ENCODE measurements at regions not wholly inside any gene's neighbourhood (a gene's known extent, or its start where the extent isn't known, plus 50 kb on each side); places are given as distances from the start of the nearest gene placed in this dataset.

GRCh38 chr14:98966016-98966415, 306.0 kb downstream of the BCL11B start:
- H3K27ac Mint-ChIP-seq: no peak overlapping the region
- no peaks in the 10 kb centered on the region for H3K36me3 Mint-ChIP-seq (ENCODE audit: low read depth)
- no peak for DNase-seq (ENCODE audit: low spot score)
- no peaks in the 10 kb centered on the region for H3K9me3 Mint-ChIP-seq
- peaks cover 20% of the 10 kb centered on the region for H3K27me3 Mint-ChIP-seq (ENCODE audit: low read depth)
- H3K4me1 Mint-ChIP-seq (ENCODE audit: low read depth): peaks cover 29% of the 10 kb centered on the region
- intact Hi-C loops (cut with micrococcal nuclease): no loop called here
- no peak overlapping the region for H3K4me3 Mint-ChIP-seq (ENCODE audit: low read depth)

- no peaks in the 10 kb centered on the region for H3K36me3 Mint-ChIP-seq (ENCODE audit: low read depth)
- H3K4me1 Mint-ChIP-seq (ENCODE audit: low read depth): peaks cover 29% of the 10 kb centered on the region
- intact Hi-C loops (cut with micrococcal nuclease): no loop called here
- no peaks in the 10 kb centered on the region for H3K9me3 Mint-ChIP-seq
- no peak for DNase-seq (ENCODE audit: low spot score)
- peak overlapping the region; percentile 24 for H3K27ac Mint-ChIP-seq
- H3K27me3 Mint-ChIP-seq (ENCODE audit: low read depth): peaks cover 20% of the 10 kb centered on the region
- H3K4me3 Mint-ChIP-seq (ENCODE audit: low read depth): no peak overlapping the region
Measured at GRCh38 chr14:98966475-98967162, 305.4 kb downstream of the BCL11B start.

GRCh38 chr14:98974113-98974512, 297.9 kb downstream of the BCL11B start:
- Mint-ChIP-seq H3K4me1 (ENCODE audit: low read depth) (peaks cover 13% of the 10 kb centered on the region), H3K9me3 (peaks cover 12% of the 10 kb centered on the region), H3K36me3 (ENCODE audit: low read depth) (peaks cover 4% of the 10 kb centered on the region), H3K27me3 (ENCODE audit: low read depth) (peaks cover 11% of the 10 kb centered on the region), H3K4me3 (ENCODE audit: low read depth) (no peak overlapping the region), H3K27ac (no peak overlapping the region)
- intact Hi-C loops (cut with micrococcal nuclease): no loop called here
- no peak for DNase-seq (ENCODE audit: low spot score)

GRCh38 chr14:98976271-98976670, 295.7 kb downstream of the BCL11B start:
- intact Hi-C loops (cut with micrococcal nuclease): no loop called here
- peaks cover 19% of the 10 kb centered on the region for H3K9me3 Mint-ChIP-seq
- H3K4me1 Mint-ChIP-seq (ENCODE audit: low read depth): peaks cover 16% of the 10 kb centered on the region

GRCh38 chr14:98977451-98977850, 294.5 kb downstream of the BCL11B start:
- Mint-ChIP-seq H3K9me3 (peaks cover 19% of the 10 kb centered on the region), H3K27ac (no peak overlapping the region), H3K4me1 (ENCODE audit: low read depth) (peaks cover 22% of the 10 kb centered on the region), H3K27me3 (ENCODE audit: low read depth) (peaks cover 4% of the 10 kb centered on the region), H3K36me3 (ENCODE audit: low read depth) (peaks cover 4% of the 10 kb centered on the region), H3K4me3 (ENCODE audit: low read depth) (no peak overlapping the region)
- DNase-seq (ENCODE audit: low spot score): no peak
- intact Hi-C loops (cut with micrococcal nuclease): no loop called here

More at GRCh38 chr14:98976271-98976670, 295.7 kb downstream of the BCL11B start:
- peaks cover 4% of the 10 kb centered on the region for H3K36me3 Mint-ChIP-seq (ENCODE audit: low read depth)
- no peak overlapping the region for H3K27ac Mint-ChIP-seq
- peaks cover 4% of the 10 kb centered on the region for H3K27me3 Mint-ChIP-seq (ENCODE audit: low read depth)
- H3K4me3 Mint-ChIP-seq (ENCODE audit: low read depth): no peak overlapping the region
- DNase-seq (ENCODE audit: low spot score): no peak

- Mint-ChIP-seq H3K9me3 (peaks cover 14% of the 10 kb centered on the region), H3K4me3 (ENCODE audit: low read depth) (no peak overlapping the region), H3K36me3 (ENCODE audit: low read depth) (peaks cover 4% of the 10 kb centered on the region), H3K27ac (no peak overlapping the region), H3K27me3 (ENCODE audit: low read depth) (no peaks in the 10 kb centered on the region), H3K4me1 (ENCODE audit: low read depth) (peaks cover 44% of the 10 kb centered on the region)
- intact Hi-C loops (cut with micrococcal nuclease): loop anchor here (5.0 to 10.0 kb wide), 2 partner anchors 48 to 284 kb away; no protein-coding TSS in a partner anchor
- DNase-seq (ENCODE audit: low spot score): no peak
Measured at GRCh38 chr14:98982986-98983385, 289.0 kb downstream of the BCL11B start.

- no peaks in the 10 kb centered on the region for H3K36me3 Mint-ChIP-seq (ENCODE audit: low read depth)
- peaks cover 6% of the 10 kb centered on the region for H3K9me3 Mint-ChIP-seq
- H3K27ac Mint-ChIP-seq: peak overlapping the region; percentile 89
- no peak for DNase-seq (ENCODE audit: low spot score)
- no peaks in the 10 kb centered on the region for H3K27me3 Mint-ChIP-seq (ENCODE audit: low read depth)
- intact Hi-C loops (cut with micrococcal nuclease): loop anchor here (5.0 to 10.0 kb wide), 2 partner anchors 49 to 283 kb away; no protein-coding TSS in a partner anchor
- H3K4me1 Mint-ChIP-seq (ENCODE audit: low read depth): peaks cover 46% of the 10 kb centered on the region
- H3K4me3 Mint-ChIP-seq (ENCODE audit: low read depth): no peak overlapping the region
Measured at GRCh38 chr14:98984027-98984718, 287.8 kb downstream of the BCL11B start.

GRCh38 chr14:98984719-98985041, 287.3 kb downstream of the BCL11B start:
- Mint-ChIP-seq H3K36me3 (ENCODE audit: low read depth) (no peaks in the 10 kb centered on the region), H3K9me3 (peaks cover 6% of the 10 kb centered on the region), H3K4me3 (ENCODE audit: low read depth) (no peak overlapping the region), H3K27ac (peak overlapping the region; percentile 89), H3K27me3 (ENCODE audit: low read depth) (no peaks in the 10 kb centered on the region), H3K4me1 (ENCODE audit: low read depth) (peaks cover 46% of the 10 kb centered on the region)
- peak; percentile 82 for DNase-seq (ENCODE audit: low spot score)
- intact Hi-C loops (cut with micrococcal nuclease): loop anchor here (5.0 to 10.0 kb wide), 2 partner anchors 50 to 283 kb away; no protein-coding TSS in a partner anchor

GRCh38 chr14:98993818-98994217, 278.2 kb downstream of the BCL11B start:
- no peaks in the 10 kb centered on the region for H3K9me3 Mint-ChIP-seq
- intact Hi-C loops (cut with micrococcal nuclease): no loop called here
- H3K36me3 Mint-ChIP-seq (ENCODE audit: low read depth): peaks cover 3% of the 10 kb centered on the region
- H3K4me3 Mint-ChIP-seq (ENCODE audit: low read depth): no peak overlapping the region
- H3K27ac Mint-ChIP-seq: peak overlapping the region; percentile 51
- peaks cover 24% of the 10 kb centered on the region for H3K4me1 Mint-ChIP-seq (ENCODE audit: low read depth)
- no peaks in the 10 kb centered on the region for H3K27me3 Mint-ChIP-seq (ENCODE audit: low read depth)
- DNase-seq (ENCODE audit: low spot score): no peak

- H3K36me3 Mint-ChIP-seq (ENCODE audit: low read depth): peaks cover 3% of the 10 kb centered on the region
- no peak for DNase-seq (ENCODE audit: low spot score)
- H3K9me3 Mint-ChIP-seq: no peaks in the 10 kb centered on the region
- H3K27ac Mint-ChIP-seq: peak overlapping the region; percentile 51
- intact Hi-C loops (cut with micrococcal nuclease): no loop called here
- no peaks in the 10 kb centered on the region for H3K27me3 Mint-ChIP-seq (ENCODE audit: low read depth)
- peak overlapping the region; percentile 31 for H3K4me3 Mint-ChIP-seq (ENCODE audit: low read depth)
- peaks cover 24% of the 10 kb centered on the region for H3K4me1 Mint-ChIP-seq (ENCODE audit: low read depth)
Measured at GRCh38 chr14:98994561-98994960, 277.4 kb downstream of the BCL11B start.

- H3K9me3 Mint-ChIP-seq: no peaks in the 10 kb centered on the region
- peaks cover 24% of the 10 kb centered on the region for H3K4me1 Mint-ChIP-seq (ENCODE audit: low read depth)
- DNase-seq (ENCODE audit: low spot score): no peak
Measured at GRCh38 chr14:98997526-98998205, 274.3 kb downstream of the BCL11B start.

GRCh38 chr14:98999345-98999744, 272.7 kb downstream of the BCL11B start:
- DNase-seq (ENCODE audit: low spot score): no peak
- intact Hi-C loops (cut with micrococcal nuclease): no loop called here
- no peak overlapping the region for H3K27ac Mint-ChIP-seq
- no peaks in the 10 kb centered on the region for H3K9me3 Mint-ChIP-seq
- no peaks in the 10 kb centered on the region for H3K27me3 Mint-ChIP-seq (ENCODE audit: low read depth)
- H3K4me3 Mint-ChIP-seq (ENCODE audit: low read depth): no peak overlapping the region
- peaks cover 16% of the 10 kb centered on the region for H3K4me1 Mint-ChIP-seq (ENCODE audit: low read depth)
- no peaks in the 10 kb centered on the region for H3K36me3 Mint-ChIP-seq (ENCODE audit: low read depth)

More at GRCh38 chr14:98997526-98998205, 274.3 kb downstream of the BCL11B start:
- Mint-ChIP-seq H3K27ac (no peak overlapping the region), H3K4me3 (ENCODE audit: low read depth) (no peak overlapping the region), H3K36me3 (ENCODE audit: low read depth) (peaks cover 3% of the 10 kb centered on the region), H3K27me3 (ENCODE audit: low read depth) (no peaks in the 10 kb centered on the region)
- intact Hi-C loops (cut with micrococcal nuclease): no loop called here

GRCh38 chr14:98999901-99000300, 272.1 kb downstream of the BCL11B start:
- Mint-ChIP-seq H3K4me3 (ENCODE audit: low read depth) (no peak overlapping the region), H3K27ac (no peak overlapping the region), H3K36me3 (ENCODE audit: low read depth) (no peaks in the 10 kb centered on the region), H3K9me3 (no peaks in the 10 kb centered on the region), H3K4me1 (ENCODE audit: low read depth) (peaks cover 11% of the 10 kb centered on the region), H3K27me3 (ENCODE audit: low read depth) (no peaks in the 10 kb centered on the region)
- no peak for DNase-seq (ENCODE audit: low spot score)
- intact Hi-C loops (cut with micrococcal nuclease): no loop called here
